ENCODE measurements at regions not wholly inside any gene's neighbourhood (a gene's known extent, or its start where the extent isn't known, plus 50 kb on each side); places are given as distances from the start of the nearest gene placed in this dataset.

GRCh38 chrX:144253356-144253755 is 369.5 kb downstream of the UBE2NL start (continued):
- TF ChIP-seq ZNF503 (CRISPR knock-in tag; IDR thresholded peaks at IDR 0.05) (no peak), MIER3 (CRISPR knock-in tag; IDR thresholded peaks at IDR 0.05; ENCODE audit: borderline replicate concordance) (no peak), SP1 (IDR thresholded peaks at IDR 0.05) (no peak), SP1 (CRISPR knock-in tag; IDR thresholded peaks at IDR 0.05) (no peak)

GRCh38 chrX:144259054-144259453 is 375.2 kb downstream of the UBE2NL start:
- FAIRE-seq = no peak
- WGBS (ENCODE audit: low lambda C conversion rate) = 0% methylated on average over 3 of the region's 3 CpGs
- no TSS peak for BruUV-seq (replicated peaks)

More at GRCh38 chrX:144259054-144259453, 375.2 kb downstream of the UBE2NL start:
- ChIA-PET POLR2A (no interaction called here), CTCF (ENCODE audit: low intra/inter-chr PET ratio, low total read pairs) (no interaction called here)
- H3K4me1 ChIP-seq (ENCODE audit: insufficient read depth, low read length) = no peaks in the 10 kb centered on the region
- no peak for TF ChIP-seq NR3C1 (CRISPR knock-in tag; IDR thresholded peaks at IDR 0.05)
- no peak for TF ChIP-seq HMGXB4 (CRISPR knock-in tag; IDR thresholded peaks at IDR 0.05; ENCODE audit: borderline replicate concordance in 1 of 2, low read depth in 1 of 2)
- no peak for TF ChIP-seq HOXA7 (CRISPR knock-in tag; IDR thresholded peaks at IDR 0.05)
- TF ChIP-seq ZBTB3 (CRISPR knock-in tag; IDR thresholded peaks at IDR 0.05; ENCODE audit: borderline replicate concordance, low read depth) = no peak
- H3K36me3 ChIP-seq (replicated peaks in 1 of 2; ENCODE audit: control insufficient read depth in 1 of 2, insufficient read depth in 2 of 2, low read length in 2 of 2) = no peaks in the 10 kb centered on the region
- H3K9me3 ChIP-seq (ENCODE audit: low read length) = peaks cover 44% of the 10 kb centered on the region
- no peaks in the 10 kb centered on the region for H4K20me1 ChIP-seq (ENCODE audit: insufficient read depth, low read length)
- in situ Hi-C loops (cut with HindIII; ENCODE audit: extremely low pct_ligation_motif_present, low pct_unique_long_range_greater_than_20kb) (no loop called here), intact Hi-C loops (cut with micrococcal nuclease; ENCODE audit: unreplicated experiment) (no loop called here)
- no peak overlapping the region for H3K4me2 ChIP-seq (ENCODE audit: low read depth, low read length)
- no peak overlapping the region for H3K4me3 ChIP-seq (replicated peaks in 1 of 3; ENCODE audit: insufficient read depth in 1 of 3, low read depth in 2 of 3, low read length in 3 of 3)
- H3K79me2 ChIP-seq (ENCODE audit: insufficient read depth, low read length) = no peaks in the 10 kb centered on the region
- ATAC-seq (no peak), DNase-seq (ENCODE audit: low spot score) (no peak)
- H3K9ac ChIP-seq (ENCODE audit: insufficient read depth, low read depth, low read length) = no peak overlapping the region
- H2AFZ ChIP-seq (ENCODE audit: low read length) = no peak overlapping the region
- H3K27me3 ChIP-seq (ENCODE audit: control insufficient read depth in 1 of 2, insufficient read depth in 2 of 2, low read length in 2 of 2) = no peaks in the 10 kb centered on the region
- H3K27ac ChIP-seq (ENCODE audit: extremely low read length, insufficient read depth, low read length) = no peak overlapping the region
